HG03039 (cell line): ENCODE measurements at regions not wholly inside any gene's neighbourhood (a gene's known extent, or its start where the extent isn't known, plus 50 kb on each side); places are given as distances from the start of the nearest gene placed in this dataset.

Experiments
- ATAC-seq: cut with Tn5 transposase; IDR thresholded peaks from one replicate; pipeline ENCODE4 v1.9.1; 2021; ENCODE audit warnings: mild to moderate bottlenecking, moderate library complexity; ENCODE audit not compliant: unreplicated experiment

DNA sequence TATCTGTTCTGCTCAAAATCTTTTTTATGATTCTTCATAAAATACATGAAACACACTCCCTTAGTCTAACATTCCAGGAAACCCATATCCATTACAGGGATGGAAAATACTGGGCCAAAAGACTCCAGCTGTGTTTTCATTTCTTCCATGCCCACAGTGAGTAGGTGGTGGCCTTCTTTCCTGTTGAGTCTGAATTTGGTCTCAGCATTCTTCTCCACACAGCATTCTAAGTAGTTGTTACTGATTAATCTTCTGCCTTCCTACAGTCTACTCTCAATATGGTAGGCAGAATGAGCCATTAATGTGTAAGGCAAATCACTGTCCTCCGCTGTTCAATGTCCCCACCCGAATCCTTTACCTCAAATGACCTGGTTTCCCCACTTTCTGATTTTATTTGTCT is 370.6 kb upstream of the RPS6KA3 start:
- ATAC-seq: no peak

DNA sequence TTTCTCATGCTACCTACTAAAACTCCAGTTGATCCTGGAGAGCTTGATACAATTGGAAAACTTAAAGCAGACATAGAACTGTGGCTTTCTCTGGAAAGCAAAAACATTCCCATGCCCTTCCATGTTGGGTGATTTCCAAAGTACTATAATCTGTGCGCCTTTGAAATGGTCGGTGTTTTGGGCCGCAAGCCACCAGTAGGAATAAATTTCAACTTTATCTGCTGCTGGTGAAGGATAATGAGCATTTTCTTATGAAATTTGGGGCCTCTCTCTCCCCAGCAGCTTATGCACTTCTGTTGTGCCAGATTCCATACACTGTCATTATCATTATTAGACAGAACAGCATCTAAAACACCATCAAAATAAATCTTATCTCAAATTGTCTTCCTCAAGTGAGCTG is 366.7 kb upstream of the RPS6KA3 start:
- ATAC-seq: no peak

DNA sequence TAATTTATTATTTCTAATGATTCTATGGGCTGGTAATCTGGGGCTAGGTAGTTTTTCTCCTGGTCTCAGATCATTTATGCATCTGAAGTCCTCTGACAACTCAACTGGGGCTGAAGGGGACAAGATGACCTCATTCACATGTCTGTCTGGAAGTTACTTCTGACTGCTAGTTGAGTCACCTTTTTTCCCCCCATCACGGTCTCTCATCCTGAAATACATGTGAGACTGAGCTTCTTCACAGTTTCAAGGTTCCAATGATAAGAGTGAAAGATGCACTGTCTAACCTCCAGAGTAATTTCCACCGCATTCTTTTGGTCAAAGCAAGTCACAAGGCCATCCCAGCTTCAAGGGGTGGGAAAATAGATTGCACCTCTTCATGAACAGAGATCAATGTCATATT is 356.7 kb upstream of the RPS6KA3 start:
- ATAC-seq: no peak

DNA sequence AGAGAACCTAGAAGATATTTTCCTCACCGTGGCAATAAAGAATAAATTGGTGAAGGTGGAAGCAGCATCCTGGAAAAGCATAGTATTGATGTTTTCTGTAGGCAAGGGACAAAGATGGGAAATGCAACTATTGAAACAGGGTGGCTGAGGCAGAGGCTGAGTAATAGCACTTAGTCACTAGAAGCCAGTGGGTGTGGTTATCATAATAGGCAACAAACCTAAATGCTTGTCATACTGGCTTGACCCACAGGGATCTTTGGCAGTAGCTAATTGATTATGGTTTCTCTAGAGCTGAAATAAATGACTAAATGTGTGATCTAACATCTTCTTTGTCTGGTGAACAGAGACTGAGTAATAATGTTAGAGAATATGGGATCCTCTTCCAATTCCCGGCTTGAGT is 353.6 kb upstream of the RPS6KA3 start:
- no peak for ATAC-seq

DNA sequence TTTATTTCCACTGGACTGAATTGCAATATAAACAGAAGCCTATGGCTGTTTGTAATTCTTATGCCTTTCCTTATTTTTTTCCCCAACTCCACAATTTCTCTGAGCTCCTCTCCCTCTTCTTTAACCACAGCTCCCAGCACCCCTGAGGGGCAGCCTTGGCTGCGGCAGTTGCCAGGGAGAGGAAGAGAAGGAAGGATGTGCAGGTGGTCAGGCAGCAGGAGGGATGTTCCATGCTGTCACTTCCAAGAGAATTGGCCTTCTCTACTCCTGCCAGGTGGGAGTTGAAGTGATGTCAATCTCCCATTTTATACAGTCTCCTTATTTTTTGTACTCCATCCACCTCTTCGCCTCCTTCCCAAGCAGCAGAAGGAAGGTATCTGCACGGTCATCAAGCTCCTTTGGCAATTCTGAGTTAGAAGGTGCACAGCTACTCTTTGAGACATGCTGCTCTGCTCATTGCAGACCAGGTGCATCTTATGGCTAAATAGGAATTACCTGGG is 343.3 kb upstream of the RPS6KA3 start:
- ATAC-seq: no peak

DNA sequence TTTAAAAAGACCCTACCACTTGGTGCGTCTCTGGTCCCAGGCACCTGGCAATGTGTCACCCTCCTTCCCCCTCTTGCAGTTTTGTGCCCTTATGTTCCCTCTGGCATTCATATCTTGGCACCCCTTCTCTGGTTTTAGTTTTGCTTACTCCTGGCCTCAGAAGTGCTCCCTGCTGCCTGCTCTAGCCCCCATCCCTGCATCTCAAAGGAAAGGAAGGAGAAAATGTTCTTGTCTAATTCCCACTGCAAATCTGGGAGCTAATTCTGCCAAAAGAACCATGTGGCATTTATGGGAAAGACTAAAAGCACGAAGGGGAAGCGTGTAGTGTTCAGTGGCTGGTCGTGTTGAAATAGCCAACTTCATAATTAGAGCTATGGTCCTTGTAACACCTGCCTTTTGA is 340.1 kb upstream of the RPS6KA3 start:
- ATAC-seq: no peak

DNA sequence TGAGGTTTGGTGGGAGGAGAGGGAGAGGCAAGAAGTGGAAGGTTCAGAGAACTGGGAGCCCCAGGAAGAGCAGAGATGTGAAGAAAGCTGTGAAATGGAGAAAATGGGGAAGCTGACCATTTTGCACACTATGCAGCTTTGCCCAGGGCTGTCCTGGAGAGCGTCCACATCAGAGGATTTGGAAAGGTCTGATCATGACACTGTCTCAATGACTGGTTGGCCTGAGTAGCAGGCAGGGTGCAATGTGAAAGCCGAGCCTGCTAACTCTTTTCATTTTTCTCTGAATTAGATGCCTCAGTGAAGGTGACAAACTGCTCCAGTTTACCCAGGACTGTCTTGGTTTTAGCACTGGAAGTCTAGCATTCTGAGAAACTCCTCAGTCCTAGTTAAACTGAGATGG is 330.1 kb upstream of the RPS6KA3 start:
- no peak for ATAC-seq

DNA sequence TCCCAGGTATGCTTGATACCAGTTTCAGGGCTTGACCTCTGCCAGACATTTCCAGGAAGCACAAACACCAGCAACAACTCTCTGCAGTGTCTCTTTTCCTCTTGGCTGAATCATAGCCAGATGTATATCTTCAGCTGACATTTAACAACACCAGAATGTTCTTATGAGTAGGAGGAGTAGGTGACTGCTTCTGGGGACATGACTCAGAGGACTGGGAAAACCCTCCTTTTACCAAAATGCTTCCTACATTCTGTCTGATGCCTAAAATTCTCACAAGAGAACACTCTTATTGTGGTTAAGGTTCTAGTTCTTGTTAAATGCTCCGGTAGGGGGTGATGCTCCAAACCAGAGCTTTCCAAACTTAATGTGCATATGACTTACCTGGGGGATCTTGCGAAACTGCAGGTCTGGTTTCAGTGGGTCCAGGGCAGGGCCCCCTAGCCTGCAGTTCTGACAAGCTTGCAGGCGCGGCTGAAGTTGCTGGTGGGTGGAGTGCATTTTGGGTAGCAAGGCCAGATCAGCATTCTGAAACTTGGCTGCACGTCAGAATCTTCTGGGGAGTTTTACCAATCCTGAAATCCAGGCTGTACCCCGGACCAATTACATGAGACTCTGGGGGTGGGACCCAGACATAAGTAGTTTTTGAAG is 329.3 kb upstream of the RPS6KA3 start:
- peak; percentile 66 for ATAC-seq

DNA sequence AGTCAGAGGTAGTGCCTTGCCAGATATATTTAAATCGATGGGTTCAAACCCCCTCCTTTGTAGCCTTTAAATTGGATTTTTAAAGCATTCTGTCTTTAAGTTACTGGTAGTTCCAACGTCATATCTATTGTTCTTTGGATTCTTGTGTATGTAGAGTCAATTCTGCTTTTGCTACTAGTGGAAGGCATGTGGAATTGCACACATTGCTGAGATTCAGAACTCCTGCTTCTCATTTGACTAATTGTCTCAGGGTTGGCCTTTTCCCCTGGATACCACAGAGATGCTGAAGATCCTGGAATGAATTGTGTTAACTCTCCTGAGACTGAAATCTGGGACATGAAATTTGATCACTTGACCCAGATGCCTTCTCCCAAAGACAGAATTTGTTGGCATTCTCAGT is 328.3 kb upstream of the RPS6KA3 start:
- no peak for ATAC-seq

DNA sequence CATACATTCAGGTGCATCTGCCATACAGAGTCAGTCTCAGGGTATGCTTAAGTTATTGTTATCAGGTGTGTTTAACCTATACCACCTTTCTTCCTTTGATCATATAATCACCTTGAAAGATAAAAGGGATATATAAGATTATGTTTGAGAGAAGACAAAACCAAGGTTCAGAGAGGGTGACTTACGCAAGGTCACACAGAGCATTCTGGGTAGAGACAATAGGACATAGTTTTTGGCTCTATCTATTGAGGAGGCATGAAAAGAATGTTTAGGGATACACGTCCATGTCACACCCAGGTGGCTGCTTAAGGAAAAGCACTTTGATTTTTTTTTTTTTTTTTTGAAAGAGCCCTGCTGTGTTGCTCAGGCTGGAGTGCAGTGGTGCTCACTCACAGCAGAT is 327.1 kb upstream of the RPS6KA3 start:
- no peak for ATAC-seq

DNA sequence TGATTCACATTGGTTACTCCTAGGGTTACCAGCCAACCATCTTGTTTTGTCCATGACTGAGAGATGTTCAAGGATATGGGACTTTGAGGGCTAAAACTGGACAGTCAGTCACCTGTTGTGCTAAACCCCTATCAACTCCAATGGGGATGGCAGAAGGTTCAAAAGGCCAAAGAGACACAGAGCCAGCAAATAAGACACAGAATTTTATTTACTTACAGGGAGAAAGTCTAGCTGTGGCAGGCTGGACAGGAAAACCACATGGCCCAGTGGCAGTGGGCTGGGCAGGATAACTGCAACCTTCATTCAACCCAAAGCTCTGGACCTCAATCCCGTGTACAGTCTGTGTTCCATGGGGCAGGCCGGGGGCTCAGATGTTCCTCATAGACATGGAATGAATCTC is 326.7 kb upstream of the RPS6KA3 start:
- no peak for ATAC-seq

DNA sequence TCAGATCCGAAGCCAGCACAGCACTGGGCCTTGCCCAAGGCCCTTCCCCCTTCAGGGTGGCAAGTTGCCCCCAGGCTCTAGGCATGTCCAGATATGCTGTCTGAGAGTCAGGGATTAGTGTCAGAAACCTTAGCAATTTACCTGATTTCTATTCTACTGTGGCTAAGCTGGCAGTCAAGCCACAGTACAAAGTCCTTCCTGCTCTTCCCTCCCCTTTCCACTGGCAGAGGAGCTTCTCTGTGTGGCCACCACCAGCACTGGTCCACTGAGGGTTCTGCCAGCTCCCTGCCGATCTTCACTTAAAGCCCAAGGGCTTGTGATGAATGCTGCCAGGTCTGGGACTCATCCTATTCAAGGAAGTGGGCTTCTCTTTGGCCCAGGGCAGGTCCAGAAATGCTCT is 324.5 kb upstream of the RPS6KA3 start:
- ATAC-seq: no peak

DNA sequence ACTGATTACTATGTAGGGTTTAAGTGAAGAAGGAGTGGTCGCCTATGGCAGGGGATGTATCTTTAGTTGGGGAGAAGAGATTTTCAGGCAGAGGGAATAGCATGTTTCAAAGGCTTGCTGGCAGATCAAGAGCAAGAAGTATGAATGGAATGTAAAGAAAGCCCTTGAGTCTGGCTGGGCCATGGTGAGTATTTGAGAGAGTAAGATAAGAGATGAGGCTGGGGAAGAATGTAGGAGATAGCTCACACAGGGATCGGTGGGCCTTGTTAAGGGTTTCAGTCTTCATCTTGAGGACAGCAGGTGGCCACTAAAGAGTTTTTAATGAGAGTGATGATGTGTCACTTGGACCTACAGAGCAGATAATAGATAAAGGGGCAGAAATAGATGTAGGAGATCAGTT is 319.1 kb upstream of the RPS6KA3 start:
- no peak for ATAC-seq

DNA sequence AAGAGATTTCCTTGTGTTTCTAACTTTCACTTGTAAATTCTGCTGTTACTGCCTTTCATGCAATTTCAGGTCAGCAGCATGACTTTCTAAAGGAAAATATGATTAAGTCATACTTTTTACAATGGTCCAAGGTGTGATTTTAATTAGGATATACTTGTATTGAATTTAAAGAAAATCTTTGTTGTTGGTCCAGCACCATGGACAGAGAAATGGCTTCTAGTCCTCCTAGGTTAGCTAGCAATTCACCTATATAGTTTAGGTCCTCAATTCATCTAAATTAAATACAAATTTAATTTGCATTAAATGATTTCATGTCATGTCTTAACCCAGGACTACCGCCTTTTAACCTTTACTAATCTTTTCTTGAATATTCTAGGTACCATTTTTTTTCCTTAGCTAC is 304.9 kb upstream of the RPS6KA3 start:
- no peak for ATAC-seq

DNA sequence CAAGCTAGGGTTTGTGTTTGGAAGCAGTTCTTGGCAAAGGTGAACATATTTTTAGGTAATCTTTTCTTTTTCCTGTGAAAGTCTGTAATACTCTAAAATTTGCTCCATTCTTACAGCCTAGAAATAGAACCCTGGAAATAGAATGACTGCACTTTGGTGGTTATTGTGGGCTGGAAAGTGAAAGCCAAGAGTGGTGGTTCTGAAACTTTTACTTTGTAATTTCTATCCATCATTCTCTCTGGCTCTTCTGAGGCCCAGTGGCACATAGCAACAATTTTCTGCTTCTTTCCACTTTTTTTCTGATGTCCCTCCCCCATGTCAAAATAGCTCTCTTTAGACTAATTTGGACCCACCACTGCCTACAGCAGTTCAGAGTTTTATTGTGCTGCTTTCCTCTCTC is 300.4 kb upstream of the RPS6KA3 start:
- no peak for ATAC-seq

DNA sequence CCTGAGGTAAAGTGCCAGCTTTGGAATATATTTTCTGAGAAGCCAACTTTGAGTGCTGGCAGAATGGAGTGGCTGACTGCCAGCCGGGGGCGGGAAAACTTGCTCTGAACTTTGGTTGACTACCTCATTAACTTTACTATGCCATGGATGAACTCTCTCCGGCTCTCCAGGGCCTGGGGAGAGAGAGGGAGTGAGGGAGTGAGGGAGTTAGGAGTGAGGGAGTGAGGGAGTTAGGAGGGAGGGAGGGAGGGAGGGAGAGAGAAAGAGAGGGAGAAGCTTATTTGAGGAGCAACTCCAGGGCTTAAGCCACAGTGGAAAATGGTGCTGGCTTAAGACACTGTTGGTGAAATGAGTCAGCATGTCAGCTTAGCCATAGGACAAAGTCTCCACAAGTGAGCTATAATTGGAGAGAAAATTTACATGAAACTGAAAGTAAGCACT is 280.9 kb upstream of the RPS6KA3 start:
- no peak for ATAC-seq

DNA sequence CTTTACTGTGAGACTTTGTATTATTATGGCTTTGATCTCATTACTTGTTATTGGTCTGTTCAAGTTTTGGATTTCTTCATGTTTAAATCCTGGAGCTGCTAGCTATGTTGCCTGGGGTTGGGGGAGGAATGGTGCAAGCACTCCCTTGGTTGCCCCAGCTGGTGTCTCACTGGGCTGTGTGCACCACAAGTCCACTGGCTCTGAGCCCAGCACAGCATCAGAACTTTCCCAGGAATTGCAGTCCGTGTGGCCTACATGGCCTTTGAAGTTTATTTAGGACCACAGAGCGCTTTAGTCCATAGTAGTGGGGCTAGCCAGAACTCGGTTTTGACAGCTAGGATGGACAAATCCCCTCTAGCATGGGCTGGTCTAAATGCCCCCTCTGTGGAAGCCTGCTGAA is 278.8 kb upstream of the RPS6KA3 start:
- no peak for ATAC-seq

DNA sequence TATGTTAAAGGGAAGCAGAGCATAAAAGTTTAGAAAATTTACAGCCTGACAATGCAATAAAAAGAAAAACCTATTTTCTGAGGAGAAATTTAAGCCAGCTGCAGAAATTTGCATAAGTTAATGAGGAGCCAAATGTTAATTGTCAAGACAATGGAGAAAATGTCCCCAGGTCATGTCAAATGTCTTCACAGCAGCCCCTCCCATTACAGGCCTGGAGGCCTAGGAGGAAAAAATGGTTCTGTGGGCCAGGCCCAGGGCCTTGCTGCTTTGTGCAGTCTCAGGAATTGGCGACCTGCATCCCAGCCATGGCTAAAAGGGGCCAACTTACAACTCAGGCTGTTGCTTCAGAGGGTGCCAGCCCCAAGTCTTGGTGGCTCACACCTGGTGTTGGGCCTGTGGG is 275.4 kb upstream of the RPS6KA3 start:
- ATAC-seq: no peak

DNA sequence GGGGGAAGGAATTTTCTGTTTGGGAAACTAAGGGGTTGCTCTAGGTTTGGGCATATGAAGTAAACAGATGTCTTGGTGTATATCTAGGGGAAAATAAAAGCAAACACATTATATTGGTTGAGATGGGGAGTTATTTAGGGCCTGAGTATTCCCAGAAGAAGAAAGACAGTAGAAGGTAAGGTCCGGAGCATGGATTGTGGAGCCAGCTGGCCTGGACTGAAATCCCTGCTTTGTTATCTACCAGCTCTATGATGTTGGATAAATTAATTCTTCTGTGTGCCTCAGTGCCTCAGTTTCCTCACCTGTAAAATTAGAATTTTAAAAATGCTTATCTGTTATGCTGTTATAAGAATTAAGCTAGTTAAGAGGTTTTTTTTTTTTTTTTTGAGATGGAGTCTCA is 272.3 kb upstream of the RPS6KA3 start:
- no peak for ATAC-seq

DNA sequence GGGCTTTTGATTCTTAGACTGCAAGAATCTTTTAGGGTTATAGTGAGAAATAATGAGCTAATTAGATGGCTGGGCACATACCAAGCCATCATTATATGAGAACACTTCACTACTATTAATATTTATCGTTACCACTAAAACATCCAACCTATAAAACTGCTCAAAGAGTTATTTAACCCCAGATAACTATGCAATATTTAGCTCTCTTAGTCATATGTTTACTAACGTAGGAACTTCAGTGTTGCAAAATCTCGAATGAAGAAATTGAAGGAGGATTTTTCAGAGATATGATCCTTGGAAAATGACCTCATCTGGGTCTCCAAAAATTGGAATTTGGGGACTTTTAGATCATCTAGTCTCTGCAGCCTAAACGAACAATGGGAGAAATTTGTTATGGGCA is 265.0 kb upstream of the RPS6KA3 start:
- ATAC-seq: no peak

DNA sequence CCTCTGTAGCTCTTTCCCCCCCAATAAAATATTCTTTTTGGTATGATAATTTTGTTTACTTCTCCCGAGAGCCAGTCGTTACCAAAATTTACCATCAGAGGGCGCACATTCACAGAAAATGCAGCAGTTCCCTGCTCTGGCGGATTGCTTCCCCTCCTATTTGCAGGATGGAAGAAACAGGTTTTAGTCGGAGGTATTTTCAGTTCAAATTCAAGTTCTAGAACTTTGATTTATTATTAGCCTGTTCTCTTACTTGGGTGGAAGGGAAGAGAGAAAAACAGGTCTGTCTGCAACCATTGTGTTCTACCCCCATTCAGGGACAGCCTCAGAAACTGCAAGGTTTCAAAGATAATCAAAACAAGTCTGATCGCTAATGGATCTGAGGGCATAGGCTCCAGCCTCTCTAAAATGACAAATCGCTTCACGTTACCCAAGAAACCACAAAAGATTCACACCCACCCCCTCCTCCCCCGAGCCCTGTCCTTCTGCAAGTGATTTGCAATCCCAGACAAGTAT is 263.8 kb upstream of the RPS6KA3 start:
- no peak for ATAC-seq

DNA sequence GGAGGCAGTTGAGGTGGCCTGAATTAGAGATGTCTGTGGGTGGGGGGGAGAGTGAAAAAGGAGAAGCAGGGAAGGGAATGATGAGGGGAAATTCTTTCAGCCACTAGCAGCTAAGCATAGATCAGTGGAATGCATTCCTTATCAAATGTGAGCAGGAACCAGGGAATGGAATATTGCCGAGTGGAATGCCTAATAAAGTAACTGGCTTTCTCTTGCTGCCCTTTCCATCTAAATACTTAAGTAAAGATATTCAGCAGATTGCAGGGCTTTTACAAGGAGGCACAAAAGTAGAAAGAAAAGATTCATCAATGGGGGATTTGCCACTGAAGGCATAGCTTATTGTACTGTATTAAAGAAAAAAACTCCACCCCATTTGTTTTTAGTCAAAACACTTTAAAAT is 263.0 kb upstream of the RPS6KA3 start:
- no peak for ATAC-seq

DNA sequence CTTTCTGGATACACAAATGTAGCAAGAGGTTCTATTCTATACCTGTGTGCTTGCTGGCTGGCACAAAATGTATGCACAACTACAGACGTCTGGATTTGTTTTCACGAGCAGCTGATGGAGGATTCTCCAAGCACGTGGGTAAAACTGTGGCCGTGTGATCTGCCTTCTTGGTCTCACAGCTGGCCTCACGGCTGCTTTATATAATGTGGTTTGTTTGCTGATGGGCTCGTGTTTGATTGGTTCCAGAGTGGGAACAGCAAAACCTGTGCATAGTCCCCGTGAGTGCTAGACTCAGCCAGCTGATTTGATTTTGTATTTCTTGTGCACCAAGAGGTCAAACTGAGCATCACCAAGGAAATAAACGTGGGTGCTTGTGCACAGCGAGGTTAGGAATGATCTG is 262.6 kb upstream of the RPS6KA3 start:
- no peak for ATAC-seq
